HepG2 (cell line): ENCODE measurements at regions not wholly inside any gene's neighbourhood (a gene's known extent, or its start where the extent isn't known, plus 50 kb on each side); places are given as distances from the start of the nearest gene placed in this dataset.

Experiments used
- ATAC-seq: fragments of 200-7000 bp; cut with Tn5 transposase; 3 replicates; pipeline ENCODE4 v1.9.1; 2020; ENCODE audit warnings: mild to moderate bottlenecking, moderate library complexity
- BruUV-seq: library from RNA; stranded (reverse); fragments of 400-500 nt; replicated peaks from 2 replicates; lab custom pipeline; 2021; lab: Mats Ljungman, UMichigan
- CTCF ChIA-PET: fragments of 300-600 bp; formaldehyde crosslinking; extraction: SDS; loops from one replicate; lab custom pipeline; 2021; ENCODE audit warnings: low total read pairs, inconsistent platforms, low intra/inter-chr PET ratio; lab: Yijun Ruan, JAX
- POLR2A ChIA-PET: fragments of 350-600 bp; sonication (Branson Sonifier 250); formaldehyde crosslinking; loops from one replicate; lab custom pipeline; 2020; ENCODE audit warnings: antibody characterized with exemption, inconsistent platforms; lab: Yijun Ruan, JAX
- DNase-seq: peaks from one replicate; pipeline ENCODE4 v3.0.0-alpha.2; 2015; ENCODE audit warnings: low spot score
- FAIRE-seq: peaks from 3 replicates; lab custom pipeline; 2011; peaks lifted over from hg19 to GRCh38; lab: Jason Lieb, UNC
- H2AFZ ChIP-seq: one replicate; pipeline ENCODE4 v1.6.1; 2011; ENCODE audit warnings: low read length, inconsistent platforms
- H3K27ac ChIP-seq: fragments of 300-600 bp; 3 replicates; pipeline ENCODE4 v1.8.0; 2011; ENCODE audit warnings: mixed run types, mild to moderate bottlenecking, mixed read lengths, low read length, inconsistent platforms; ENCODE audit not compliant: insufficient read depth; ENCODE audit errors: extremely low read length
- H3K27me3 ChIP-seq, 2 experiments: fragments of 200-600 bp in 1 of 2; 2 replicates in 1 of 2; 3 replicates in 1 of 2; pipeline versions ENCODE4 v1.6.0 to v1.8.0; 2011; ENCODE audit warnings: low read length in 2 of 2, mild to moderate bottlenecking in 2 of 2, moderate library complexity in 2 of 2, inconsistent platforms in 1 of 2; ENCODE audit not compliant: insufficient read depth in 2 of 2, control insufficient read depth in 1 of 2
- H3K36me3 ChIP-seq, 2 experiments: fragments of 200-600 bp in 1 of 2; replicated peaks in 1 of 2; 2 replicates in 1 of 2; 3 replicates in 1 of 2; pipeline versions ENCODE4 v1.5.1 to v1.8.0; 2011; ENCODE audit warnings: low read length in 2 of 2, inconsistent platforms in 1 of 2; ENCODE audit not compliant: insufficient read depth in 2 of 2, control insufficient read depth in 1 of 2
- H3K4me1 ChIP-seq: 2 replicates; pipeline ENCODE4 v1.5.1; 2012; ENCODE audit warnings: low read length, inconsistent platforms; ENCODE audit not compliant: insufficient read depth
- H3K4me2 ChIP-seq: 2 replicates; pipeline ENCODE4 v1.6.0; 2011; ENCODE audit warnings: low read depth, low read length, inconsistent platforms
- H3K4me3 ChIP-seq, 3 experiments: fragments of 200-600 bp in 1 of 3; sonication (generic), shearing (Covaris generic) in 1 of 3; replicated peaks in 1 of 3; 2 replicates each; pipeline ENCODE4 v1.5.1; 2011 to 2016; ENCODE audit warnings: low read length in 3 of 3, inconsistent platforms in 2 of 3, low read depth in 2 of 3, mild to moderate bottlenecking in 2 of 3, control low read depth in 1 of 3, mixed read lengths in 1 of 3; ENCODE audit not compliant: insufficient read depth in 1 of 3
- H3K79me2 ChIP-seq: one replicate; pipeline ENCODE4 v1.6.1; 2011; ENCODE audit warnings: low read length, inconsistent platforms; ENCODE audit not compliant: insufficient read depth
- H3K9ac ChIP-seq: 2 replicates; pipeline ENCODE4 v1.6.0; 2011; ENCODE audit warnings: mild to moderate bottlenecking, low read depth, low read length, inconsistent platforms; ENCODE audit not compliant: insufficient read depth
- H3K9me3 ChIP-seq: 2 replicates; pipeline ENCODE4 v1.5.1; 2012; ENCODE audit warnings: mild to moderate bottlenecking, low read length
- H4K20me1 ChIP-seq: 2 replicates; pipeline ENCODE4 v1.6.0; 2011; ENCODE audit warnings: inconsistent platforms, mild to moderate bottlenecking, low read length, moderate library complexity; ENCODE audit not compliant: insufficient read depth
- AHR ChIP-seq: IDR thresholded peaks from 2 replicates; pipeline ENCODE4 v1.6.1; 2018; ENCODE audit warnings: missing genetic modification reagents, missing compliant biosample characterization
- ATRX ChIP-seq: sonication (generic); formaldehyde crosslinking; IDR thresholded peaks from 2 replicates; pipeline ENCODE4 v1.4.0; 2020; ENCODE audit warnings: missing genetic modification reagents, borderline replicate concordance
- DRAP1 ChIP-seq: IDR thresholded peaks from 2 replicates; pipeline ENCODE4 v1.6.1; 2016; ENCODE audit warnings: missing genetic modification reagents, missing compliant biosample characterization
- ELF4 ChIP-seq: sonication (generic); formaldehyde crosslinking; IDR thresholded peaks from 2 replicates; pipeline ENCODE4 v1.5.0; 2020; ENCODE audit warnings: missing genetic modification reagents, mild to moderate bottlenecking, moderate library complexity, borderline replicate concordance
- HNRNPL ChIP-seq: fragments of 200-400 bp; formaldehyde crosslinking; IDR thresholded peaks from 2 replicates; pipeline ENCODE4 v1.6.1; 2017; ENCODE audit warnings: mild to moderate bottlenecking, low read depth, low read length
- KDM5A ChIP-seq: fragments of 200-600 bp; sonication (generic); IDR thresholded peaks from 2 replicates; pipeline ENCODE4 v1.7.0; 2018; ENCODE audit warnings: antibody characterized with exemption, mild to moderate bottlenecking, low read length, borderline replicate concordance
- NFE2L2 ChIP-seq: fragments of 150-350 bp; IDR thresholded peaks from 2 replicates; pipeline ENCODE4 v1.6.1; 2014; ENCODE audit warnings: low read length
- PCBP1 ChIP-seq: fragments of 200-400 bp; formaldehyde crosslinking; IDR thresholded peaks from 2 replicates; pipeline ENCODE4 v1.6.1; 2017; ENCODE audit warnings: mild to moderate bottlenecking, low read depth, low read length, borderline replicate concordance
- PHF8 ChIP-seq: sonication (generic); formaldehyde crosslinking; IDR thresholded peaks from 2 replicates; pipeline ENCODE4 v1.5.0; 2020; ENCODE audit warnings: missing genetic modification reagents
- SCMH1 ChIP-seq: sonication (generic); formaldehyde crosslinking; IDR thresholded peaks from 2 replicates; pipeline ENCODE4 v1.9.0; 2021; ENCODE audit warnings: missing genetic modification reagents, mild to moderate bottlenecking, borderline replicate concordance
- SMAD9 ChIP-seq: sonication (generic); formaldehyde crosslinking; IDR thresholded peaks from 2 replicates; pipeline ENCODE4 v1.5.1; 2020; ENCODE audit warnings: mild to moderate bottlenecking, missing genetic modification reagents
- ZBTB3 ChIP-seq: sonication (generic); formaldehyde crosslinking; IDR thresholded peaks from 2 replicates; pipeline ENCODE4 v1.4.0; 2020; ENCODE audit warnings: low read depth, mild to moderate bottlenecking, moderate library complexity, missing genetic modification reagents, borderline replicate concordance
- ZNF143 ChIP-seq: sonication (generic); formaldehyde crosslinking; IDR thresholded peaks from 2 replicates; pipeline ENCODE4 v1.4.0; 2020; ENCODE audit warnings: missing genetic modification reagents
- ZNF580 ChIP-seq: IDR thresholded peaks from 2 replicates; pipeline ENCODE4 v1.6.1; 2016; ENCODE audit warnings: low read depth, borderline replicate concordance
- ZNF660 ChIP-seq: sonication (generic); formaldehyde crosslinking; IDR thresholded peaks from 2 replicates; pipeline ENCODE4 v1.5.1; 2020; ENCODE audit warnings: mild to moderate bottlenecking, low read depth, missing genetic modification reagents, borderline replicate concordance
- WGBS: methylation state at CpG from one replicate; pipeline ENCODE4 v1.1.6; 2017; ENCODE audit warnings: low lambda C conversion rate; 5-methylcytosine and 5-hydroxymethylcytosine counted together
- in situ Hi-C: cut with HindIII; loops from 2 replicates; pipeline ENCODE4 v1.10.0; 2017; ENCODE audit warnings: low pct_unique_long_range_greater_than_20kb; ENCODE audit not compliant: extremely low pct_ligation_motif_present
- intact Hi-C: fragments of 100-400 bp; cut with micrococcal nuclease; formaldehyde crosslinking; loops from one replicate; pipeline ENCODE4 v1.10.0; 2022; ENCODE audit not compliant: unreplicated experiment

DNA sequence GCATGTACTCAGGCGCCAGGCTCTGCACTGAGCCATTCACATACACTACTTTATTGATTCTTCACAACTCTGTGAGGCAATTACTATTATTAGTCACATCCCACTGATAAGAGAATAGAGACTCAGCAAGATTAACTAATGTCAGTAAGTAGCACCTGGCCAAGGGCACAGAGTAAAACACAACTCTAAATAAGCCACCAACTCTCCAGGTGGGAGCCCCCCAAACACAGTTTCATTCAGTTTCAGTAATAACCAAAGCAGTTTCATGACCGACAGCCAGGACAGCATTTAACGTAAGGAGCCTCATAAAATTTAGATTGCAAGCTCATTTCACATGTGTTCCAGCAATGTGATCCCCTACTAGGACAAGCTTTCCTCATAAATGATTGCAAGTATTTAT is 323.1 kb upstream of the CCDC196 start (continued):
- TF ChIP-seq SCMH1 = no peak

DNA sequence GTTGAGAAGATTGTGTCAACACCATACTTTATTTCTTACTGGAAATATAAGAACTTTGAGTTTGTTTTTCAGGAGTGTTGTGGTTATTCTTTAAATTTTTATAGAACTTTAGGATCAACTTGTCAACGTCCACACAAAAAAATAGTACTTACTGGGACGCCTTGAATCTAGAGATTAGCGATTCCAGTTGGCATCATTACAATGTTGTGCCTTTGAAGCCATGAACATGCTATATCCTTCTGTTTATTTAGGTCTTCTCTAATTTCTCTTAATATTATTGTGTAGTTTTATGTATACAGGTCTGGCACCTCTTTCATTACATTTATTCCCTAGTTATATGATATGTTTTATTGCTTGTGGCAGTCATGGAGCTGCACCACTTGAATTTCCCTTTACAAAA is 320.8 kb upstream of the CCDC196 start:
- no peaks in the 10 kb centered on the region for H3K9me3 ChIP-seq
- H3K4me1 ChIP-seq = no peaks in the 10 kb centered on the region
- in situ Hi-C loops = no loop called here
- ATAC-seq = no peak
- BruUV-seq = no TSS peak
- H3K79me2 ChIP-seq = no peaks in the 10 kb centered on the region
- DNase-seq = no peak
- intact Hi-C loops = no loop called here
- no peak overlapping the region for H3K4me3 ChIP-seq
- no peaks in the 10 kb centered on the region for H3K36me3 ChIP-seq
- ChIA-PET POLR2A (no interaction called here), CTCF (no interaction called here)
- no peaks in the 10 kb centered on the region for H3K27me3 ChIP-seq
- H3K27ac ChIP-seq = no peak overlapping the region
- H3K9ac ChIP-seq = no peak overlapping the region
- H4K20me1 ChIP-seq = no peaks in the 10 kb centered on the region
- no peak for FAIRE-seq
- WGBS = 2% methylated on average over 3 of the region's 3 CpGs
- H2AFZ ChIP-seq = no peak overlapping the region
- no peak overlapping the region for H3K4me2 ChIP-seq
- TF ChIP-seq PHF8 (CRISPR knock-in tag) (no peak), ZBTB3 (no peak), ZNF143 (CRISPR knock-in tag) (no peak), ZNF580 (no peak), SMAD9 (CRISPR knock-in tag) (no peak), AHR (CRISPR knock-in tag) (no peak), KDM5A (no peak), ATRX (CRISPR knock-in tag) (no peak), ZNF660 (no peak), DRAP1 (CRISPR knock-in tag) (no peak), HNRNPL (no peak), NFE2L2 (no peak), PCBP1 (no peak), ELF4 (no peak)
